Neutrophil (primary cell): ENCODE measurements at regions not wholly inside any gene's neighbourhood (a gene's known extent, or its start where the extent isn't known, plus 50 kb on each side); places are given as distances from the start of the nearest gene placed in this dataset.

Source experiments
- H3K27ac ChIP-seq: fragments of 200-600 bp; sonication (generic); 2 replicates; pipeline ENCODE4 v1.5.1; 2016; ENCODE audit warnings: mild to moderate bottlenecking, moderate library complexity
- H3K27me3 ChIP-seq: fragments of 200-600 bp; sonication (generic); 2 replicates; pipeline ENCODE4 v1.6.0; 2016; ENCODE audit warnings: mild to moderate bottlenecking
- H3K36me3 ChIP-seq: fragments of 200-600 bp; sonication (generic); 2 replicates; pipeline ENCODE4 v1.5.1; 2017
- H3K4me1 ChIP-seq, 2 experiments: fragments of 200-600 bp in 1 of 2; sonication (generic) in 1 of 2; 1 replicate in 1 of 2; 2 replicates in 1 of 2; pipeline versions ENCODE4 v1.5.1 to v1.6.1; 2013 to 2016; ENCODE audit warnings: low read depth in 1 of 2, low read length in 1 of 2, mild to moderate bottlenecking in 1 of 2, moderate library complexity in 1 of 2; ENCODE audit not compliant: control insufficient read depth in 1 of 2, insufficient read depth in 1 of 2
- H3K4me3 ChIP-seq, 2 experiments: fragments of 200-600 bp in 1 of 2; sonication (generic) in 1 of 2; 1 replicate in 1 of 2; 2 replicates in 1 of 2; pipeline ENCODE4 v1.5.1; 2013 to 2016; ENCODE audit warnings: low read depth in 1 of 2, low read length in 1 of 2, mild to moderate bottlenecking in 1 of 2, moderate library complexity in 1 of 2
- H3K9me3 ChIP-seq: fragments of 200-600 bp; sonication (generic); 2 replicates; pipeline ENCODE4 v1.5.1; 2016
- TF ChIP-seq, protein P1 (sequence below): fragments of 200-600 bp; sonication (generic); IDR thresholded peaks from 2 replicates; pipeline ENCODE4 v1.5.1; 2016; ENCODE audit warnings: antibody characterized with exemption

DNA sequence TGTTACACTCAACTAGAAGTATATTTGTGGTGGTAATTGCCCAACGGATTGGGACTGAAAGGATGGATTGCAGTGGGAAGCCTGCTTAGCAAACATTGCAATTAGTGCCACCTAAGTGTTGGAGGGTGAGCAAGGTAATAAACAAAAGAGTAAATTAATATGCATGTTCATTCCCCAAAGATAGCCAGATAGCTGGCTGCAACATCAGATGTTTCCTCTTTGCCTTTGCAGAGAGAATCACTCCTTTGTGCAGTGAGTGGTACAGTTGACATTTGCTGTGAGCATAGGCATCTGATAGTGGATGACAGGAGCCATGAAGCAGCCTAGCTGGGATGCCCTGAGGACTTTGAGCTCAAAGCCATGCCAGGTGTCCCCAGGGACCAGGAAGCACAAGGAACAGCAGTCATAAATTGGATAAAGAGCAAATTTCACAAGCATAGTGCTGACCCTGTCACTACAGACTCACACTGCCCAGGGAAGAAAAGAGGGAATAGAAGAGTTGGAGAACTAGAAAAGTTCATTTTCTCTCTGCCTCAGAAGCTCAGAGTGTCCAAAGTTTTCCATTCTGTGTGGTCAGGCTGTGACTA, 336.1 kb upstream of the SLC30A5 start:
- TF ChIP-seq, protein P1, sequence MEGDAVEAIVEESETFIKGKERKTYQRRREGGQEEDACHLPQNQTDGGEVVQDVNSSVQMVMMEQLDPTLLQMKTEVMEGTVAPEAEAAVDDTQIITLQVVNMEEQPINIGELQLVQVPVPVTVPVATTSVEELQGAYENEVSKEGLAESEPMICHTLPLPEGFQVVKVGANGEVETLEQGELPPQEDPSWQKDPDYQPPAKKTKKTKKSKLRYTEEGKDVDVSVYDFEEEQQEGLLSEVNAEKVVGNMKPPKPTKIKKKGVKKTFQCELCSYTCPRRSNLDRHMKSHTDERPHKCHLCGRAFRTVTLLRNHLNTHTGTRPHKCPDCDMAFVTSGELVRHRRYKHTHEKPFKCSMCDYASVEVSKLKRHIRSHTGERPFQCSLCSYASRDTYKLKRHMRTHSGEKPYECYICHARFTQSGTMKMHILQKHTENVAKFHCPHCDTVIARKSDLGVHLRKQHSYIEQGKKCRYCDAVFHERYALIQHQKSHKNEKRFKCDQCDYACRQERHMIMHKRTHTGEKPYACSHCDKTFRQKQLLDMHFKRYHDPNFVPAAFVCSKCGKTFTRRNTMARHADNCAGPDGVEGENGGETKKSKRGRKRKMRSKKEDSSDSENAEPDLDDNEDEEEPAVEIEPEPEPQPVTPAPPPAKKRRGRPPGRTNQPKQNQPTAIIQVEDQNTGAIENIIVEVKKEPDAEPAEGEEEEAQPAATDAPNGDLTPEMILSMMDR = no peak
- Histone ChIP-seq H3K9me3 (no peaks in the 10 kb centered on the region), H3K27me3 (no peaks in the 10 kb centered on the region)

DNA sequence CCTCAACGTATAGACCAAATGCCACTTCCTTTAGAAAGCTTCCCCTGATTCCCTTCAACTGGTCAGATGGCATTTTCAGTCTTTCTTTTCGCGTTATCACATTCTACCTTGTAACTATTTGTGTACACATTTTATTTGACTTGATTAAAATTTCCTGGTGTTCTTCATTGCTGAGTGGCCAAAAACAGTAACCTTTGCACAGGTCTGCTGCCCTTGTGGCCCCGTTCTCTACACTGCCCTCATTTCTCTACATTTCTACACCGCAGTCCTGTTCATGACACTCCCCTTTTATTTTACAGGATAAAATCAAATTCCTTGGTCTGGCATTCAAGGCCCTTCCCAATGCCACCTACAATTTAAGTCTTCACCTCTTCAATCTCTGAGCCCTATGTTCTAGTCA, 334.2 kb upstream of the SLC30A5 start:
- H3K4me1 ChIP-seq = no peaks in the 10 kb centered on the region
- H3K36me3 ChIP-seq = no peaks in the 10 kb centered on the region
- H3K27me3 ChIP-seq = no peaks in the 10 kb centered on the region
- TF ChIP-seq, protein P1 = no peak
- H3K4me3 ChIP-seq = no peak overlapping the region
- no peak overlapping the region for H3K27ac ChIP-seq
- no peaks in the 10 kb centered on the region for H3K9me3 ChIP-seq

More for the DNA sequence above, 336.1 kb upstream of the SLC30A5 start:
- Histone ChIP-seq H3K36me3 (no peaks in the 10 kb centered on the region), H3K4me3 (no peak overlapping the region), H3K4me1 (no peaks in the 10 kb centered on the region), H3K27ac (no peak overlapping the region)

DNA sequence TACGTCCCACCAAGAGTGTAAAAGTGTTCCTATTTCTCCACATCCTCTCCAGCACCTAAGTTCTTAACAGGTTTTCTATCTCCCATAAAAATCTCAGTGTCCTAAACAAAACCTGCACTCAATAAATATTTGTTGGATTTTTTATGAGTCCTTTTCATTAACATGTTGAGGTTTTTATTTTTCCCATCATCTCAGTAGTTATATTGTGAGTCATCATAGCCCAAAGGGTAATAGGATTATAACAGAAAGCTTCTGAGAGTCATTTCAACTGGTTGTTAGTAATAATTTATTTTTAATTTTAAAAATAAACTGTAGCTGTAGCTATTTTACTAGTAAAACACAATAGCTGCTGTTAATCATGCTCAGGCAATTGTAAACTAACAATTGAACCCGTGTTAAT, 331.6 kb upstream of the SLC30A5 start:
- H3K9me3 ChIP-seq = no peaks in the 10 kb centered on the region
- H3K27me3 ChIP-seq = no peaks in the 10 kb centered on the region
- TF ChIP-seq, protein P1 = no peak
- H3K4me1 ChIP-seq = no peaks in the 10 kb centered on the region
- H3K27ac ChIP-seq = no peak overlapping the region
- H3K4me3 ChIP-seq = no peak overlapping the region
- no peaks in the 10 kb centered on the region for H3K36me3 ChIP-seq

DNA sequence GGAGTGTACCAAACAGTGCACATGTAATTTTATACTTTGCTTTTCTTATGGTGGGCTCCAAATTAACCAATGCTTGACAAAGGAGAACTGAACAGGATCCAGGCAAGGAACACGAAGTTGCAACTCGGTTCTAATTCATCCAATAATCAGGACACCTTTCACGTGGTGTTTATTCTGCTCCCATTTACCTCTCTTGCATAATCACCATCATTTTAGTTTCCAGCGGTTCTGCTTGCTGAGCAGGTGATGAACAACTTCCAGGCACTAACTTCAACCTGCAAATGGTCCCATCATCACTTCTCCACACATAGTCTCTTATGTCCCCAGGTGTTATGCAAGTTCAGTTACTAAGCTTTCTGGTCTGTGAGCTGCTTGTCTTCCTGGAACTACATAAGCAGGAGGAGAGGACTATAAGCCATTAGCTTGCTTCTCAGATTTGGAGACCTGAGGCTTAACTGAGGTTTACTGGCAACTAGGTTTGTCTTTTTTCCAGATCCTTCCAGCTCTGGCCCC, 326.8 kb upstream of the SLC30A5 start:
- Histone ChIP-seq H3K4me3 (no peak overlapping the region), H3K4me1 (no peaks in the 10 kb centered on the region), H3K9me3 (no peaks in the 10 kb centered on the region), H3K27me3 (no peaks in the 10 kb centered on the region), H3K27ac (no peak overlapping the region), H3K36me3 (no peaks in the 10 kb centered on the region)
- TF ChIP-seq, protein P1 = no peak

DNA sequence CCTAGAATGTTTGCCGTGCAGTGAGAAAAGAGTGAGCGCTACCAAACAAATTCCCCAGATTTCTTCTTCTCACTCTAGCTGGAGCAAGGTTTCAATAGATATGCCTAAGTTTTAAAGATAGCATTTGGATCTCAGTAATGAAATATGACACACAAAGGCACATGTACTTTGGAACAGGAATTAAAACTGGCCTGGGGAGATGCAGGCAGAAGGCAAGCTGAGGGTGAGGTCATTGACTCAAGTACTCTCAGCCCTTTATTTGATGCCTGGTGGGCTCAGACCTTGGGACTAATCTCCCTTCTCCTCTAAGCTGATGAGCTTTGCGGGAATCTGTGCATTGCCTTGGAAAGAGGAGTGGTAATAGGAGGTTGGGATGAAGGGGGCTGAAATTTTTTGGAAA, 323.3 kb upstream of the SLC30A5 start:
- H3K9me3 ChIP-seq = no peaks in the 10 kb centered on the region
- TF ChIP-seq, protein P1 = no peak
- no peaks in the 10 kb centered on the region for H3K27me3 ChIP-seq

More for the DNA sequence above, 323.3 kb upstream of the SLC30A5 start:
- H3K36me3 ChIP-seq = no peaks in the 10 kb centered on the region
- no peak overlapping the region for H3K27ac ChIP-seq
- no peak overlapping the region for H3K4me3 ChIP-seq
- H3K4me1 ChIP-seq = no peaks in the 10 kb centered on the region
